A673 (cell line): ENCODE measurements at regions not wholly inside any gene's neighbourhood (a gene's known extent, or its start where the extent isn't known, plus 50 kb on each side); places are given as distances from the start of the nearest gene placed in this dataset.

ENCODE experiments used
- BruUV-seq: library from RNA; stranded (reverse); fragments of 400-500 nt; replicated peaks from 2 replicates; lab custom pipeline; 2021; lab: Mats Ljungman, UMichigan
- CTCF ChIA-PET: fragments of 300-600 bp; sonication (Branson Sonifier 250); formaldehyde crosslinking; loops from one replicate; lab custom pipeline; 2022; ENCODE audit warnings: antibody characterized with exemption; lab: Charles Lee
- POLR2A ChIA-PET: fragments of 300-600 bp; sonication (Branson Sonifier 250); formaldehyde crosslinking; loops from one replicate; lab custom pipeline; 2022; ENCODE audit warnings: antibody characterized with exemption; ENCODE audit not compliant: low non-redundant PET; lab: Charles Lee
- DNase-seq: peaks from one replicate; pipeline ENCODE4 v3.0.0-alpha.2; 2015; ENCODE audit warnings: low spot score
- H3K27ac ChIP-seq: fragments of 200-600 bp; sonication (generic); 2 replicates; pipeline ENCODE4 v1.5.1; 2016; ENCODE audit warnings: mixed run types, low read depth, mild to moderate bottlenecking, mixed read lengths, antibody characterized with exemption, low read length; ENCODE audit not compliant: poor library complexity, severe bottlenecking
- H3K27me3 ChIP-seq: fragments of 200-600 bp; sonication (generic); replicated peaks from 2 replicates; pipeline ENCODE4 v1.6.1; 2017; ENCODE audit warnings: mixed run types, low read depth, mild to moderate bottlenecking, mixed read lengths, antibody characterized with exemption, low read length; ENCODE audit not compliant: insufficient read depth, poor library complexity
- H3K36me3 ChIP-seq: fragments of 200-600 bp; sonication (generic); 2 replicates; pipeline ENCODE4 v1.6.1; 2016; ENCODE audit warnings: mixed run types, mild to moderate bottlenecking, mixed read lengths, antibody characterized with exemption, low read length; ENCODE audit not compliant: insufficient read depth, poor library complexity, severe bottlenecking
- H3K4me1 ChIP-seq: fragments of 200-600 bp; sonication (generic); 2 replicates; pipeline ENCODE4 v1.6.1; 2017; ENCODE audit warnings: mixed run types, mild to moderate bottlenecking, mixed read lengths, antibody characterized with exemption, low read length; ENCODE audit not compliant: insufficient read depth, poor library complexity, severe bottlenecking
- H3K4me3 ChIP-seq: fragments of 200-600 bp; sonication (generic); 2 replicates; pipeline ENCODE4 v1.5.1; 2016; ENCODE audit warnings: low read depth, mixed run types, mild to moderate bottlenecking, mixed read lengths, low read length; ENCODE audit not compliant: poor library complexity, severe bottlenecking
- H3K9me3 ChIP-seq: fragments of 200-600 bp; sonication (generic); 2 replicates; pipeline ENCODE4 v1.6.1; 2016; ENCODE audit warnings: mixed run types, low read depth, mild to moderate bottlenecking, mixed read lengths, antibody characterized with exemption, low read length; ENCODE audit not compliant: poor library complexity, severe bottlenecking
- EZH2 ChIP-seq: fragments of 200-600 bp; sonication (generic); IDR thresholded peaks from 2 replicates; pipeline ENCODE4 v1.6.1; 2017; ENCODE audit warnings: borderline replicate concordance, low read depth, mild to moderate bottlenecking, mixed read lengths, antibody characterized with exemption, low read length; ENCODE audit not compliant: poor library complexity, severe bottlenecking
- intact Hi-C: fragments of 100-400 bp; cut with micrococcal nuclease; formaldehyde crosslinking; loops from one replicate; pipeline ENCODE4 v1.10.0; 2022; ENCODE audit not compliant: unreplicated experiment
- TF ChIP-seq, protein P1 (sequence below): fragments of 300-800, 200-600 bp; sonication (generic); conservative IDR thresholded peaks from 2 replicates; pipeline ENCODE4 v1.5.1; 2017; ENCODE audit warnings: low read depth, mild to moderate bottlenecking, antibody characterized with exemption, low read length, moderate library complexity, mixed read lengths

DNA sequence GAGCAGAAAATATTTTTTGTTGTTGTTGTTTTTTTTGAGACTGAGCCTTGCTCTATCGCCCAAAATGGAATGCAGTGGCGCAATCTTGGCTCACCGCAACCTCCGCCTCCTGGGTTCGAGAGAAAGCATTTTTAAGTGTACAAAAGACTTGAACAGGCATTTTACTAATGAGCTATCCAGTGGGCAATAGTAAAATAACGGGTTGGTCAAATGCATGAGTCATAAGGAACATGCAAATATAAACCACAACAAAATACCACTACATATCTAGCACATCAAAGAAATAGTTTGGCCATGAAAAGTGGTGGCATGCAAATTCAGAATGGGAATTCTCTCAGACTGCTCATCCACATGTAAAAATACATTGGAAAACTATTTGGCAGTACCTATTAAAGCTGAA, 71.7 kb upstream of the TMEM106B start:
- POLR2A ChIA-PET = no interaction called here
- no TSS peak for BruUV-seq
- CTCF ChIA-PET = no interaction called here

DNA sequence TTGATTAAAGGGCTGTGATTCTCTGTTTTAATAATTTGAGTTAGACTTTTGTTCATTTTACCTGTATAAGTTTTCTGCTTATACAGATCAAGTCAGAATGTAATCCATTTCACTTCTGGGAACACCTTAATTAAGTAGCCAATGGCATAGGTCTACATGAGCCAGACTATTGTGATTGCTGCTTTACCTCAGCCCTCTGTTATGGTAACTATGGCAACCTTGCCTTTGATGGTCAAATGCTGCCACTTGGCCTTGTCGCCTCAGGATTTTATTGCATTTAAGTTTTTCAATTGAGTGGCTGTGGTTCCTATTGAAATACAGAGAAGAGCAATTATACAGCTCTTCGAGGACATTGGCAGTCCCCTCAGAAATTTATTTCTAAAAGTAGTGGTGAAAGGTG, 64.3 kb upstream of the TMEM106B start:
- intact Hi-C loops = no loop called here
- Histone ChIP-seq H3K27ac (no peak overlapping the region), H3K36me3 (no peaks in the 10 kb centered on the region), H3K9me3 (no peaks in the 10 kb centered on the region), H3K4me1 (no peaks in the 10 kb centered on the region), H3K27me3 (no peaks in the 10 kb centered on the region), H3K4me3 (no peak overlapping the region)
- ChIA-PET POLR2A (no interaction called here), CTCF (no interaction called here)
- no TSS peak for BruUV-seq
- no peak for TF ChIP-seq EZH2
- TF ChIP-seq, protein P1, sequence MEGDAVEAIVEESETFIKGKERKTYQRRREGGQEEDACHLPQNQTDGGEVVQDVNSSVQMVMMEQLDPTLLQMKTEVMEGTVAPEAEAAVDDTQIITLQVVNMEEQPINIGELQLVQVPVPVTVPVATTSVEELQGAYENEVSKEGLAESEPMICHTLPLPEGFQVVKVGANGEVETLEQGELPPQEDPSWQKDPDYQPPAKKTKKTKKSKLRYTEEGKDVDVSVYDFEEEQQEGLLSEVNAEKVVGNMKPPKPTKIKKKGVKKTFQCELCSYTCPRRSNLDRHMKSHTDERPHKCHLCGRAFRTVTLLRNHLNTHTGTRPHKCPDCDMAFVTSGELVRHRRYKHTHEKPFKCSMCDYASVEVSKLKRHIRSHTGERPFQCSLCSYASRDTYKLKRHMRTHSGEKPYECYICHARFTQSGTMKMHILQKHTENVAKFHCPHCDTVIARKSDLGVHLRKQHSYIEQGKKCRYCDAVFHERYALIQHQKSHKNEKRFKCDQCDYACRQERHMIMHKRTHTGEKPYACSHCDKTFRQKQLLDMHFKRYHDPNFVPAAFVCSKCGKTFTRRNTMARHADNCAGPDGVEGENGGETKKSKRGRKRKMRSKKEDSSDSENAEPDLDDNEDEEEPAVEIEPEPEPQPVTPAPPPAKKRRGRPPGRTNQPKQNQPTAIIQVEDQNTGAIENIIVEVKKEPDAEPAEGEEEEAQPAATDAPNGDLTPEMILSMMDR = no peak
- no peak for DNase-seq

More for the DNA sequence above, 71.7 kb upstream of the TMEM106B start:
- Histone ChIP-seq H3K4me1 (no peaks in the 10 kb centered on the region), H3K9me3 (no peaks in the 10 kb centered on the region), H3K27ac (no peak overlapping the region), H3K36me3 (no peaks in the 10 kb centered on the region), H3K4me3 (no peak overlapping the region), H3K27me3 (no peaks in the 10 kb centered on the region)
- DNase-seq = no peak
- intact Hi-C loops = no loop called here
- TF ChIP-seq EZH2 = no peak
- TF ChIP-seq, protein P1 = no peak

DNA sequence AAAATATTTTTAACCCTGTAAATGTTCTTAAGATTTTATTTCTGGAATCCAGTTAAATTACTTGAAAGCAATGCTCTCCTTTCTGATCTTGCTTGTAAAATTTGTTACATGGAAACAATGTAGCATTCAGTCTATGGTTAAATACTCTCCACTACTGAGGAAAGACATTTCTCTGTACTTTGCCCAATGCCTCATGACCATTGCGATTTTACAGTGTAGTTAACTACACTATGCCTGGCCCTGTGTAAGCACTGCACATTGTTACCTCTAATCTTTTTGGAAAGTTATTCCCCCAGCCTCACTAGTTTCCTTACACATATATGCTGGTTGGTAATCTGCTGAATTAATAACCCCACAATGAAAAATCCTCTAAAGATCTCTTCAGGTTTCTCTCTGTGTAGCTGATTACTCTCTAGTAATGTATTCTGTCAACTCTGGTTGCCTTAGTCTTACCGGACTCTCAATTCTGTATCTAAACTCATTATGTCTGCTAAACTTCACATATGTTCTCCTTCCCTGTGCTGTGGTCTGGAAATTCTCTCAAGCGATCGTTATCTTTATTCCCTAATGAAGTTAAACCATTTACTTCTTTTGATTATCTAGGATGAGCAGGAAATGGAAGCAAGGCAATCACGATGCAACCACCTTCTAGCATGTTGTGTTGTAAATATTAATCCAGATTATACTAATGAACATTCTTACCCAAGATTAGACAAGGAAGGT, 58.7 kb upstream of the TMEM106B start:
- intact Hi-C loops = no loop called here
- Histone ChIP-seq H3K9me3 (no peaks in the 10 kb centered on the region), H3K4me1 (peaks cover 5% of the 10 kb centered on the region), H3K36me3 (no peaks in the 10 kb centered on the region), H3K27me3 (no peaks in the 10 kb centered on the region), H3K4me3 (no peak overlapping the region), H3K27ac (no peak overlapping the region)
- no TSS peak for BruUV-seq
- no peak for DNase-seq
- ChIA-PET POLR2A (no interaction called here), CTCF (no interaction called here)
- TF ChIP-seq, protein P1 = no peak
- TF ChIP-seq EZH2 = no peak
